T1000 (cell line): ENCODE measurements at regions not wholly inside any gene's neighbourhood (a gene's known extent, or its start where the extent isn't known, plus 50 kb on each side); places are given as distances from the start of the nearest gene placed in this dataset.
"Not testable (repeated sequence)": the region's sequence is repeated elsewhere in the genome, so short reads cannot be mapped to it uniquely, and the experiment has no call there.

Experiments used
- DNase-seq: peaks from one replicate; lab custom pipeline; 2025; ENCODE audit warnings: mixed read lengths; lab: John Stamatoyannopoulos, UW

DNA sequence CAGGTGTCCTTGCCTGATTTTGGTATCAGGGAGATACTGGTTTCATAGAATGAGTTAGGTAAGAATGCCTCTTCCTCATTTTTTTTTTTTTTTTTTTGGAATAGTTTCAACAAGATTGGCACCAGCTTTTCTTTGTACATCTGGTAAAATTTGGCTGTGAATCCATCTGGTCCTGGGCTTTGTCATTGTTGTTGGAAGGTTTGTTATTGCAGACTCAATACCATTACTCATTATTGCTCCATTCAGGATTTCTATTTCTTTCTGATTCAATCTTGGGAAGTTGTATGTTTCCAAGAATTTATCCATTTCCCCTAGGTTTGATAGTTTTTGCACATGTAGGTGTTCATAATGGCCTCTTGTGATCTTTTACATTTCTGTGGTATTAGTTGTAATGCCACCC is 126.0 kb upstream of the KITLG start:
- no peak for DNase-seq

- no peak for DNase-seq
Measured at GRCh38 chr12:88703790-88704189, 123.5 kb upstream of the KITLG start.

- no peak for DNase-seq
Measured at GRCh38 chr12:88698471-88698870, 118.2 kb upstream of the KITLG start.

GRCh38 chr12:88693837-88694445 is 113.7 kb upstream of the KITLG start:
- no peak for DNase-seq

GRCh38 chr12:88691811-88692210 is 111.5 kb upstream of the KITLG start:
- DNase-seq = no peak

GRCh38 chr12:88684610-88685009 is 104.3 kb upstream of the KITLG start:
- no peak for DNase-seq

- no peak for DNase-seq
Measured at GRCh38 chr12:88684170-88684569, 103.9 kb upstream of the KITLG start.

DNA sequence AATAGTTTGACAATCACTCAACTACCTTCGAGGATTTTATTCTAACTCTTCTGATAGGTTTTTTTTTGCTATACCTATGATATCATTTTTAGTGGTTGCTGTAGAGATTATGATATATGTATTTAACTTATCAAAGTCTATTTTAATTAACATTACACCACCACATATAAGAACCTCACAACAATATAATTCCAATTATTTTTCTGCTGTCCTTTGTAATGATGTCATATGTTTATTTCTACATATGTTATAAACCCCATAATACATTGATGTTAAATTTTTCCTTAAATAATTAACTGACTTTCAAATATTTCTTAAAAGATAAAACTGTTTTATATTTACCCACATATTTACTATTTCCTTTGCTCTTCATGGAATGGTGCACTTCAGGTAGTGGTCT is 103.4 kb upstream of the KITLG start:
- no peak for DNase-seq

GRCh38 chr12:88681271-88681670 is 101.0 kb upstream of the KITLG start:
- DNase-seq = no peak

- DNase-seq = no peak
Measured at GRCh38 chr12:88677464-88677863, 97.2 kb upstream of the KITLG start.

GRCh38 chr12:88667615-88668014 is 87.3 kb upstream of the KITLG start:
- not testable (repeated sequence) for DNase-seq

- no peak for DNase-seq
Measured at GRCh38 chr12:88665071-88665470, 84.8 kb upstream of the KITLG start.

- DNase-seq = no peak
Measured at GRCh38 chr12:88662961-88663360, 82.7 kb upstream of the KITLG start.

GRCh38 chr12:88662093-88662492 is 81.8 kb upstream of the KITLG start:
- DNase-seq = no peak

- no peak for DNase-seq
Measured at GRCh38 chr12:88658009-88658408, 77.7 kb upstream of the KITLG start.

GRCh38 chr12:88650715-88651114 is 70.4 kb upstream of the KITLG start:
- peak; percentile 2 for DNase-seq

- no peak for DNase-seq
Measured at GRCh38 chr12:88648625-88649024, 68.4 kb upstream of the KITLG start.

DNA sequence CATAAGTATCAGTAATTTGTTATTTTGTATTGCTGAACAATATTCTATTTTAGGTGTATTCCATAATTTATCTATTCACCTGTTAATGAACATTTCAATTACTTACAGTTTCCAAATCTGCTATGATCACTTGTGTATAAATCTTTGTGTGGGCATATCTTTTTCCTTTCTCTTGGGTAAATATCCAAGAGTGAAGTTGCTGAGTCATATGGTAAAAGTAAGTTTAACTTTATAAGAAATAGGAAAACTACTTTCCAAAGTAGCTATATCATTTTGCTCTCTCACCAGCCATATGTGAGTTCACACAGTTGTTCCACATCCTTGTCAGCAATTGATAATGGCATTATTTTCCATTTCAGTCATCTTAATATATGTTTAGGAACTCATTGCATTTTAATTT is 66.6 kb upstream of the KITLG start:
- no peak for DNase-seq

DNA sequence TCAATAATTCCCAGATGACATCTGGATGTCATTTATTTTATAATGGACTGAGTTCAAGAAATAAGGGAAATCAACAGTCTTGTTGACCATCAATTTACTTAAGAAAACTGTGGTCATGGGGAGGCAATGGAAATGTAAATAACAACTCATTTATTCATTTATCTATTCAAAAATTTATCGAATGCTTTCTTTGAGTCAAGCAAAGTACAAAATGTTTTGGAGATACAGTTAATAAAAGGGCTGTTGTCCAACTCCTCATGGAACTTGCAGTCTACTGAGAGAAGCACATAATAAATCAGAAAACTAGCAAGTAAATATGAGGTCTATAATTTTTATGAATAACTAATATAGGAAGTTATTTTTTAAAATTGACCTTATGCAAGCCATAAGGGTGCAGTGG is 65.5 kb upstream of the KITLG start:
- DNase-seq = no peak

GRCh38 chr12:88644946-88645702 is 64.9 kb upstream of the KITLG start:
- DNase-seq = no peak

DNA sequence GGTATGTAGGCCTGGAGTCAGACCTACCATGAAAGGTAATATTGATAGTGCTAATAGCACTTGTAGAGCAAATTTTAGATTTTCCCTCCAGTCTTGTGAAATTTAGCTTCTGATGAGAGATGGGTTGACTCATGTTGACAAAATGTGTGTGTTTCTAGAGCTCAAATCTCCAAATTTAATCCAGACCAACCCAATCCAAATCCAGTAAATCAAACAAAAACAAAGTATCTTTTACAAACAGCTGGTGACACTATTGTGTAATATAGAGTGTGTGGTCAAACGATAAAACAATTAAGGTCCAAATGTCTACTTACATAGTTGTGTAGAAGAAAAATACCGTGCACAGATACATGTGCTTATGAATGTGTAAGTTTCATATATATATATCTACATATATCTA is 63.4 kb upstream of the KITLG start:
- no peak for DNase-seq

DNA sequence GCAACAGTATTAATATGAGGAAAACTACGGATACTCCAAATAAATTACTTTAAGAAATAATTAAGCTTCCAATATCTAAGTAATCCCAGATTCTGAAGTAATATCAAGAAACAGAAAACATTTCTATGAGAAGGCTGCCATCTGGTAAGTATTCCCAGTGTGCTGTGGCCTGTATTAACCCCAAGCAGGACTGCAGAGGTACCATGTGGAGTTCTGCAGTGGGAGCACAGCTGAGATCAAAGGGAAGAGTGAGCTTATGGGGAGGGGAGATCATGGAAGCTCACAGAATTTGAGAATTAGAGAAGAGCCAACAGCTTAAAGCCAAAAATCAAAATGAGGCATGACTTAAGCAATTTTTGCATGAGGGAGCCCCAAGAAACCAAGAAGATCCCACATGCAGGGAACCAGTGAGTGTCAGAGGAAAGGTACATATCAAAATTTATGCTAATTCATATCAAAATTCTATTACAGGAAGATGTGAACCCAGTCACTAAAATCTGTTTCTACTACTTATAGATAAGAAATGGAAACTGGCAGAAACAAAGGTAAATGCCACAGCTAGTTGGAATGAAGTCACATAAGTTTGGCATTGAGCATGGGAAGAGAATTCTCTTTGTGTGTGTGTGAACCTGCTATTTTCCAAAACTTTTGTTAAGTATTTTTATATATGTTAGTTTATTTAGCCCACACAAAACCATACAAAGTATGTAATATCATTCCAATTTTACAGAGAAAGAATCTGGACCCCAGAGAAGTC is 62.6 kb upstream of the KITLG start:
- no peak for DNase-seq
